Panc1 (cell line): ENCODE measurements at regions not wholly inside any gene's neighbourhood (a gene's known extent, or its start where the extent isn't known, plus 50 kb on each side); places are given as distances from the start of the nearest gene placed in this dataset.

Experiments used
- ATAC-seq: fragments of 200-7000 bp; cut with Tn5 transposase; 2 replicates; pipeline ENCODE4 v1.9.1; 2020; ENCODE audit warnings: mild to moderate bottlenecking, moderate library complexity
- BruUV-seq: library from RNA; stranded (reverse); fragments of 400-500 nt; replicated peaks from 2 replicates; lab custom pipeline; 2021; lab: Mats Ljungman, UMichigan
- CTCF ChIA-PET: fragments of 300-600 bp; sonication (Branson Sonifier 250); formaldehyde crosslinking; loops from one replicate; lab custom pipeline; 2022; ENCODE audit warnings: antibody characterized with exemption; lab: Charles Lee
- POLR2A ChIA-PET: fragments of 300-600 bp; sonication (Branson Sonifier 250); formaldehyde crosslinking; loops from one replicate; lab custom pipeline; 2022; ENCODE audit warnings: antibody characterized with exemption; lab: Charles Lee
- DNase-seq: peaks from one replicate; pipeline ENCODE4 v3.0.0-alpha.2; 2010; ENCODE audit warnings: low read depth, low spot score
- H3K27ac ChIP-seq: 2 replicates; pipeline ENCODE4 v1.5.1; 2011; ENCODE audit warnings: mild to moderate bottlenecking, low read length, inconsistent platforms
- H3K27me3 ChIP-seq: fragments of 200-500 bp; sonication (Bioruptor generic); 2 replicates; pipeline ENCODE4 v1.6.0; 2014; ENCODE audit warnings: low read length, inconsistent platforms; ENCODE audit not compliant: control insufficient read depth, insufficient read depth
- H3K36me3 ChIP-seq: fragments of 200-500 bp; sonication (Bioruptor generic); 2 replicates; pipeline ENCODE4 v1.5.1; 2014; ENCODE audit warnings: inconsistent platforms, mild to moderate bottlenecking, low read length, moderate library complexity; ENCODE audit not compliant: control insufficient read depth, insufficient read depth
- H3K4me1 ChIP-seq: 2 replicates; pipeline ENCODE4 v1.5.1; 2011; ENCODE audit warnings: inconsistent platforms, mild to moderate bottlenecking, low read length, moderate library complexity; ENCODE audit not compliant: control insufficient read depth, insufficient read depth
- H3K4me3 ChIP-seq, 2 experiments: 2 replicates each; pipeline ENCODE4 v1.5.1; 2011 to 2012; ENCODE audit warnings: low read depth in 2 of 2, low read length in 2 of 2, mild to moderate bottlenecking in 2 of 2, inconsistent platforms in 1 of 2, moderate library complexity in 1 of 2
- H3K9me3 ChIP-seq: fragments of 200-500 bp; sonication (Bioruptor generic); 2 replicates; pipeline ENCODE4 v1.5.1; 2014; ENCODE audit warnings: low read depth, mild to moderate bottlenecking, inconsistent platforms, low read length, moderate library complexity; ENCODE audit not compliant: control insufficient read depth, insufficient read depth
- CTCF ChIP-seq: fragments of 450-650 bp; IDR thresholded peaks from 2 replicates; pipeline ENCODE4 v1.5.1; 2017; ENCODE audit warnings: mild to moderate bottlenecking
- POLR2AphosphoS5 ChIP-seq: IDR thresholded peaks from 2 replicates; pipeline ENCODE4 v1.6.1; 2012; ENCODE audit warnings: mild to moderate bottlenecking, low read depth, low read length, moderate library complexity
- REST ChIP-seq, 2 experiments: IDR thresholded peaks; 2 replicates each; pipeline ENCODE4 v1.6.1; 2011 to 2012; ENCODE audit warnings: low read depth in 2 of 2, control low read depth in 1 of 2, low read length in 1 of 2, mild to moderate bottlenecking in 1 of 2, moderate library complexity in 1 of 2; ENCODE audit not compliant: insufficient read depth in 1 of 2
- SIN3A ChIP-seq: IDR thresholded peaks from 2 replicates; pipeline ENCODE4 v1.6.1; 2012; ENCODE audit warnings: low read depth, mild to moderate bottlenecking, low read length, moderate library complexity, borderline replicate concordance; ENCODE audit not compliant: insufficient read depth
- TCF7L2 ChIP-seq: IDR thresholded peaks from 2 replicates; pipeline ENCODE4 v1.6.1; 2011; ENCODE audit warnings: mild to moderate bottlenecking, low read depth, low read length, inconsistent platforms
- in situ Hi-C: cut with HindIII; loops from 2 replicates; pipeline ENCODE4 v1.10.0; 2016; ENCODE audit warnings: low sequenced_read_pairs, low pct_unique_long_range_greater_than_20kb
- intact Hi-C: fragments of 100-400 bp; cut with micrococcal nuclease; formaldehyde crosslinking; loops from one replicate; pipeline ENCODE4 v1.10.0; 2022; ENCODE audit not compliant: unreplicated experiment

GRCh38 chr10:129380279-129380678 lies 86.8 kb upstream of the MGMT start:
- H3K27ac ChIP-seq: no peak overlapping the region
- in situ Hi-C loops: no loop called here
- no peak for DNase-seq
- no TSS peak for BruUV-seq
- H3K9me3 ChIP-seq: no peaks in the 10 kb centered on the region
- H3K27me3 ChIP-seq: no peaks in the 10 kb centered on the region
- ChIA-PET CTCF (no interaction called here), POLR2A (no interaction called here)
- intact Hi-C loops: no loop called here
- ATAC-seq: no peak
- no peaks in the 10 kb centered on the region for H3K4me1 ChIP-seq
- H3K36me3 ChIP-seq: no peaks in the 10 kb centered on the region
- no peak overlapping the region for H3K4me3 ChIP-seq
- TF ChIP-seq POLR2AphosphoS5: no peak
- no peak for TF ChIP-seq REST (IDR thresholded peaks at IDR 0.05; ENCODE audit: insufficient read depth in 1 of 2, low read depth in 2 of 2, low read length in 1 of 2)
- TF ChIP-seq CTCF: no peak
- no peak for TF ChIP-seq SIN3A
- no peak for TF ChIP-seq TCF7L2

- H3K4me3 ChIP-seq: no peak overlapping the region
- no peak for TF ChIP-seq CTCF
- TF ChIP-seq POLR2AphosphoS5: no peak
- no peak for TF ChIP-seq REST (IDR thresholded peaks at IDR 0.05; ENCODE audit: insufficient read depth in 1 of 2, low read depth in 2 of 2, low read length in 1 of 2)
- no peak for TF ChIP-seq SIN3A
- no peaks in the 10 kb centered on the region for H3K4me1 ChIP-seq
- no TSS peak for BruUV-seq
- DNase-seq: no peak
- CTCF ChIA-PET: no interaction called here
- ATAC-seq: no peak
- in situ Hi-C loops (no loop called here), intact Hi-C loops (no loop called here)
- no peaks in the 10 kb centered on the region for H3K9me3 ChIP-seq
- H3K27me3 ChIP-seq: no peaks in the 10 kb centered on the region
- POLR2A ChIA-PET: no interaction called here
- H3K36me3 ChIP-seq: no peaks in the 10 kb centered on the region
- no peak overlapping the region for H3K27ac ChIP-seq
These were observed 85.3 kb upstream of the MGMT start for GRCh38 chr10:129381741-129382140.
